ENCODE measurements at regions not wholly inside any gene's neighbourhood (a gene's known extent, or its start where the extent isn't known, plus 50 kb on each side); places are given as distances from the start of the nearest gene placed in this dataset.

DNA sequence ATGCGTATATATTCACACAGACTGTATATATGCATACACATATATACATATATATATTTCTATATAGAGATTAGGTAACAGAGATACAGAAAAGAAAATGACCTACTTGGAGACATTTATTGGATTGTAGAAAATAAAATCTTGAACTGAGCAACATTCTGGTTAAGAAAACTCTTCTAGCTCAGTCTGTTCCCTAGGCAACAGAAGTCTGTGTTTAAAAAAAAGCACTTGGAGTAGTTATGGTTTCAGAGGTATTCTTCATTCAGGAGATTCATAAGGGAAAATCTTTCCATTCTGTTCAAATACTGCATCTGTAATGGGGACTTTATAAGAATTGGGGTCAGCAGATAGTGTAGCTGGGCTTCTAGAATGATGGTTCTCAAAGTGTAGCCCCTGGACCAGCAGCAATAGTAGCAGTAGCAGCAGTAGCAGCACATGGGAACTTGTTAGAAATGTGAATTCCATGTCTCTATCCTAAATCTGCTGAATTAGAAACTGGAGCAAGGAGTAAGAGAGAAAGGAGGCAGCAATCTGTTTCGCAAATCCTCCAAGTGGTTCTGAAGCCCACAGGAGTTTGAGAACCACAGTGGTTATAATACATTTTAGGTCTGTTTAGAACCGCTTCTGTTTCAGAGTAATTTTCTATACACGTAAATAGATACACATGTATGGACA lies 112.8 kb upstream of the TMEM108 start:
- H3K9ac ChIP-seq (ENCODE audit: insufficient read length) = no peak overlapping the region
- H3K4me3 ChIP-seq = no peak overlapping the region
- DNase-seq (ENCODE audit: low read depth, low spot score) = no peak
- no peaks in the 10 kb centered on the region for H3K9me3 ChIP-seq (ENCODE audit: low read depth, low read length)
- no peak for TF ChIP-seq POLR2AphosphoS5 (IDR thresholded peaks at IDR 0.05; ENCODE audit: borderline replicate concordance, low read depth, low read length)
- TF ChIP-seq FOXP2 (optimal IDR thresholded peaks at IDR 0.05; ENCODE audit: control extremely low read depth, extremely low read length, insufficient read depth) = no peak
- TF ChIP-seq EZH2 (IDR thresholded peaks at IDR 0.05) = no peak
- H3K36me3 ChIP-seq (ENCODE audit: insufficient read depth, low read length) = no peaks in the 10 kb centered on the region
- H3K27ac ChIP-seq = no peak overlapping the region

DNA sequence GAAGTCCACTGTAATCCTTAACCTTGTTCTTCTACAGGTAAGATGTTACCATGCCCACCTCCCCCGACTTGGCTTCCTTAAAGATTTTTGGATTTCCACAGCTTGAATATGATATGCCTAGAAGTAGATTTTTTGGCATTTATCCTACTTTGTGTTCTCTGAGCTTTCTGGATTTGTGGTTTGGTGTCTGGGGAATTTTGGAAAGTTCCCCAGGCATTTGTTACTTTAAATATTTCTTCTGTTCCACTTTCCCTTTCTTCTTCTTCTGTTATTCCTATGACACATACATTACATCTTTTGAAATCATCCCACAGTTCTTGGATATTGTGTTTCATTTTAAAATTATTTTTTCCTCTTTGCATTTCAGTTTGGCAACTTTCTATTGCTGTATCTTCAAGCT lies 122.1 kb upstream of the TMEM108 start:
- no peak overlapping the region for H3K4me3 ChIP-seq
- H3K9me3 ChIP-seq (ENCODE audit: low read depth, low read length) = no peaks in the 10 kb centered on the region
- no peak overlapping the region for H3K9ac ChIP-seq (ENCODE audit: insufficient read length)
- no peak overlapping the region for H3K27ac ChIP-seq
- H3K36me3 ChIP-seq (ENCODE audit: insufficient read depth, low read length) = no peaks in the 10 kb centered on the region
- TF ChIP-seq POLR2AphosphoS5 (IDR thresholded peaks at IDR 0.05; ENCODE audit: borderline replicate concordance, low read depth, low read length) (no peak), EZH2 (IDR thresholded peaks at IDR 0.05) (no peak), FOXP2 (optimal IDR thresholded peaks at IDR 0.05; ENCODE audit: control extremely low read depth, extremely low read length, insufficient read depth) (no peak)
- no peak for DNase-seq (ENCODE audit: low read depth, low spot score)

DNA sequence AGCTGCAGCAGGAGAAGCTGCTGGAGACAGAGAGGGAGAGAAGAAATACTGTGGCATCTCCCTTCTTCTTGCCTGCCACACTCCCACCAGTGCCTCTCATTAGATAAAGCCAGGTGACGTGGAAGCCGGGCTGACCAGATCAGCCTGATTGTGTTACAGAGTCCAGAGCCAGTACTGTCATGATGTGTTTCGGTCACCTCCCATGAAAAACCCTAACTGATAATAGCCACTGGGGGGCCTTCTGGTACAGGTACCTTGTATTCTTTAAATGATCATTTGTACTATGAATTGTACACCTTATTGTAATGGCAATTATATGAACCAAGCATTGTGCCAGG lies 125.8 kb upstream of the TMEM108 start:
- TF ChIP-seq EZH2 (IDR thresholded peaks at IDR 0.05) (no peak), POLR2AphosphoS5 (IDR thresholded peaks at IDR 0.05; ENCODE audit: borderline replicate concordance, low read depth, low read length) (no peak), FOXP2 (optimal IDR thresholded peaks at IDR 0.05; ENCODE audit: control extremely low read depth, extremely low read length, insufficient read depth) (no peak)
- H3K4me3 ChIP-seq = no peak overlapping the region
- H3K27ac ChIP-seq = no peak overlapping the region
- no peak for DNase-seq (ENCODE audit: low read depth, low spot score)
- H3K36me3 ChIP-seq (ENCODE audit: insufficient read depth, low read length) = no peaks in the 10 kb centered on the region
- no peak overlapping the region for H3K9ac ChIP-seq (ENCODE audit: insufficient read length)
- no peaks in the 10 kb centered on the region for H3K9me3 ChIP-seq (ENCODE audit: low read depth, low read length)

DNA sequence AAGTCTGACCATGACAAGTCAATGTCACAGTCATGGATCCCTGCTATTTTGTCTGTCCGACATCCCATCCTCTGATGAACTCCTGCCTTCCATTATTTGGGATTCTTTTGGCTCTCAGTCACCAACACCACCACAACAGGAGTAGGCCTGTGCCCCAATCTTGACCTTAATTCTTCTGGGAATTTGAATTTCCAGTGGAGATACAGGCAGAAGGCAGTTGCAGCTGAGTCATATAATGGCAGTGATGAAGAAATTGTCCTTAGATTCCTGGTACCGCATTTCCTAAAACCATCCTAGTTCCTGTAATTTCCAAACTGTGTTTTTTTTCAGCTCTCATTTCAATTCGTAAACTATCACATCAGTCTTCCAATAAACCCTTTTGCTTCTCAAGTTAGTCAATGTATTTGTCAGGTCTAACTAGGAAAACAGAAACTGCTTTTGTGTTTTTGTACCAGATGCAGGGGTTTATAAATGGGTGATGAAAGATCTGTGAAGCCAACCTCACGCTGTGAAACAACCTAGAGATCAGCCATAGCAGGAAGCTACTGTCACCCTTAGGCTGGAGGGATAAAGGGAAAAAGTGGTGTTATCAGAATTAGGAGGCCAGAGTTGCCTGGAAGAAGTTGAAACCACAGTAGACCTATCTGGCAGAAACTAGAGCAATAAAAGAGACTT lies 126.3 kb upstream of the TMEM108 start:
- H3K9ac ChIP-seq (ENCODE audit: insufficient read length) = no peak overlapping the region
- H3K36me3 ChIP-seq (ENCODE audit: insufficient read depth, low read length) = no peaks in the 10 kb centered on the region
- DNase-seq (ENCODE audit: low read depth, low spot score) = no peak
- H3K4me3 ChIP-seq = no peak overlapping the region
- TF ChIP-seq EZH2 (IDR thresholded peaks at IDR 0.05) (no peak), FOXP2 (optimal IDR thresholded peaks at IDR 0.05; ENCODE audit: control extremely low read depth, extremely low read length, insufficient read depth) (no peak), POLR2AphosphoS5 (IDR thresholded peaks at IDR 0.05; ENCODE audit: borderline replicate concordance, low read depth, low read length) (no peak)
- no peak overlapping the region for H3K27ac ChIP-seq
- no peaks in the 10 kb centered on the region for H3K9me3 ChIP-seq (ENCODE audit: low read depth, low read length)

DNA sequence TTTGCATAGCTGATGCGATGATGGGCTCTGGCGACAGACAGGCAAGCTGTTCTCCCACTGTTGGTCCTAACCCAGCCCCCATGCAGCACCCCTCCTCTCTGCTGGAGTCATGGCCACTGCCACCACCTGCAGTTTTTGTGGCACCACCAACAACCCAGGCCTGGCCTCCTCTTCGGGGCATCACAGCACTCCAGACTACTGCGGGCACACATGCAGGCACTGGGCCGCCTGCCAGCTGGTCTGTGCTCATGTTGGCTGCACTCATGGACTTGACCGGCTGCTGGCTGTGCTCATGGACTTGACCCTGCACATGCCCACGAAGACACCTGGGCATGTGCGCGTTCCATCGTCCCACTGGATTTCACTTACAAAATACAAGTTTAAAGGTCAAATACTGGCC lies 130.9 kb upstream of the TMEM108 start:
- no peaks in the 10 kb centered on the region for H3K9me3 ChIP-seq (ENCODE audit: low read depth, low read length)
- H3K9ac ChIP-seq (ENCODE audit: insufficient read length) = no peak overlapping the region
- no peak overlapping the region for H3K4me3 ChIP-seq
- no peaks in the 10 kb centered on the region for H3K36me3 ChIP-seq (ENCODE audit: insufficient read depth, low read length)
- H3K27ac ChIP-seq = no peak overlapping the region
- no peak for DNase-seq (ENCODE audit: low read depth, low spot score)
- TF ChIP-seq FOXP2 (optimal IDR thresholded peaks at IDR 0.05; ENCODE audit: control extremely low read depth, extremely low read length, insufficient read depth) (no peak), POLR2AphosphoS5 (IDR thresholded peaks at IDR 0.05; ENCODE audit: borderline replicate concordance, low read depth, low read length) (no peak), EZH2 (IDR thresholded peaks at IDR 0.05) (no peak)

DNA sequence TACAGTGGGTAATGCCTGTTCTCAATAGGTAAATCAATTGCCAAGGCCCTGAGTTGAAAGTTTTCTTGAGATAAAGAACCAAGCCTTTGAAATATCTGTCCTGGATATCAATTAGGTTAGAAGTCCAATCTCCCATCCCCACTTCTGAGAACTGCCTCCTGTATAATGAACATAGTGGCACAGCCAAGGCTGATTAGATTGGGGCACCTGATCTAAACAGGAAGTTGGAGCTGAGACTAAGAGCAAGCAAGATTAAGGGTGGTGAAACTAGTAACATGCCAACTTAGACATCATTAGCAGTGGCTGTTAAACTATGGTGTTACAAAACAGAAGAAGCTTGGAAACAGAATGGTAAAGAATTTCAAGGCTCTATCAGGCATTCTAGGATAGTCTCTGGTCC lies 137.7 kb upstream of the TMEM108 start:
- DNase-seq (ENCODE audit: low read depth, low spot score) = no peak
- TF ChIP-seq EZH2 (IDR thresholded peaks at IDR 0.05) (no peak), FOXP2 (optimal IDR thresholded peaks at IDR 0.05; ENCODE audit: control extremely low read depth, extremely low read length, insufficient read depth) (no peak), POLR2AphosphoS5 (IDR thresholded peaks at IDR 0.05; ENCODE audit: borderline replicate concordance, low read depth, low read length) (no peak)
- Histone ChIP-seq H3K9me3 (ENCODE audit: low read depth, low read length) (no peaks in the 10 kb centered on the region), H3K9ac (ENCODE audit: insufficient read length) (no peak overlapping the region), H3K4me3 (no peak overlapping the region), H3K27ac (no peak overlapping the region), H3K36me3 (ENCODE audit: insufficient read depth, low read length) (no peaks in the 10 kb centered on the region)

DNA sequence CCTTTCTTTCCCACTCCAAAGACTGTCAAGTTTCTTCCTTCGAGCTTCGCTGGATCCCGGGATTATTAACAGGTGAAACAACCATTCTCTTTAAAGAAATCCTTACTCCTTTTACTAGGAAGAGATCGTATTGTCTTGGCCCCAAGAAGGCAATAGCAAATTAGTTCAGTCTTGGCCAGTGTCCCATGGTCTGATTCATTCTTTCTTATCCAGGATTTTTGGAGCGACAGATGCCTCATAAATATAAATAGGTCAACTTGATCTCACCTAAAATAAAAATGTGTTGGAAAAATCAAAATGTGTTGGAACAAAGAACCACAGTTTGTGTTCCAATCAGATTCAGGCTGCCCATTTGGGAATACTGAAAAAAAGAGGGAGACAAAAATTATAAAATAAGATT lies 140.1 kb upstream of the TMEM108 start:
- TF ChIP-seq EZH2 (IDR thresholded peaks at IDR 0.05) (no peak), FOXP2 (optimal IDR thresholded peaks at IDR 0.05; ENCODE audit: control extremely low read depth, extremely low read length, insufficient read depth) (no peak), POLR2AphosphoS5 (IDR thresholded peaks at IDR 0.05; ENCODE audit: borderline replicate concordance, low read depth, low read length) (no peak)
- Histone ChIP-seq H3K27ac (no peak overlapping the region), H3K4me3 (no peak overlapping the region), H3K9ac (ENCODE audit: insufficient read length) (no peak overlapping the region), H3K36me3 (ENCODE audit: insufficient read depth, low read length) (no peaks in the 10 kb centered on the region), H3K9me3 (ENCODE audit: low read depth, low read length) (no peaks in the 10 kb centered on the region)
- DNase-seq (ENCODE audit: low read depth, low spot score) = no peak

DNA sequence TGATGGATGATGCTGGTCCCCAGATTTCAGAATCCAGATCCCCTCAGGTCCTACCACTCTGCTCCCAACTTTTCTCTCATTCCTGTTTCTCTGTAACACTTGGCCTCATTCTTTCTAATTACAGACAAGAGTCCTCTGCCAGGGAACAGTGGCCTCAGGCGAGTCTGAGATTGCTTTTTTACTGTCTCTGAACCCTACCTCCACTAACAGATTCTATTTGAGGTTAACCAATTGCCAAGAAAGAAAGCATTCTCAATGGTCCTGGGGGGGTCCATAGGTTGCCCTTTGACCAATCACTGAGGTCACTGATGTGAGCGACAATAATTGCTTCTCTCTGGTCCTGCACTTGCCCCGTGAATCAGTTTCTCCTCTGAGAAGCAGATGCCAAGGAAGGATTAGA lies 145.2 kb upstream of the TMEM108 start:
- Histone ChIP-seq H3K9ac (ENCODE audit: insufficient read length) (no peak overlapping the region), H3K27ac (no peak overlapping the region), H3K36me3 (ENCODE audit: insufficient read depth, low read length) (no peaks in the 10 kb centered on the region), H3K9me3 (ENCODE audit: low read depth, low read length) (no peaks in the 10 kb centered on the region), H3K4me3 (no peak overlapping the region)
- no peak for DNase-seq (ENCODE audit: low read depth, low spot score)
- TF ChIP-seq POLR2AphosphoS5 (IDR thresholded peaks at IDR 0.05; ENCODE audit: borderline replicate concordance, low read depth, low read length) (no peak), EZH2 (IDR thresholded peaks at IDR 0.05) (no peak), FOXP2 (optimal IDR thresholded peaks at IDR 0.05; ENCODE audit: control extremely low read depth, extremely low read length, insufficient read depth) (no peak)

Measured in SK-N-MC (cell line).